ENCODE measurements at regions not wholly inside any gene's neighbourhood (a gene's known extent, or its start where the extent isn't known, plus 50 kb on each side); places are given as distances from the start of the nearest gene placed in this dataset.
"Not testable (repeated sequence)": the region's sequence is repeated elsewhere in the genome, so short reads cannot be mapped to it uniquely, and the experiment has no call there.

DNA sequence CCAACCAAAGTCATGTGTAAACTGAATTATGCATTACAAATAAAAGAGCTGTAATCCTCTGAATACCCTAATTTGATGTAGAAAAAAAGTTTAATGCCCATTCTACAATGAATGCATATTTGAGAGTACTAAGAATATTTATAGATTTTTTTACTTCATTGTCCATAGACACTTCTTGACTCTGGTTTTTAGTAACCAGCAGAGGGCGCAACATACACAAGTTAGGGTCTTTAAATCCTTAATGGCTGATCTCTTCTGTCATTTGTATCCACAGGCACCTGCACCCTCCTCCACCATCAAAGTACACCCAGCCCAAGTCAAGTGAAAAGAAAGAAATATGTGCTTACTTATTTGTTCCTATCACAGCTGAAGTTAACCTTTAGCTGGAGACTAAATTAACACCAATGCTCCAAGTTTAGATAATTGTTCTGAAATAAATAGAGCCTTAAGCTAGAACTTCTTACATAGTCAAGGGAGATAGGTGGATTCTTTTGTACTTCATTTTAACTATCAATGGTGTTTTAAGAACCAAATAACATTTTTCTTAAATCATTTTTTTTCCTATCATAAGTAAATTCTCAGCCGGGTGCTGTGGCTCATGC is 524.2 kb upstream of the DAB2 start:
- peak; percentile 60 for DNase-seq

GRCh38 chr5:39948341-39948740 is 523.6 kb upstream of the DAB2 start:
- no peak for DNase-seq

DNA sequence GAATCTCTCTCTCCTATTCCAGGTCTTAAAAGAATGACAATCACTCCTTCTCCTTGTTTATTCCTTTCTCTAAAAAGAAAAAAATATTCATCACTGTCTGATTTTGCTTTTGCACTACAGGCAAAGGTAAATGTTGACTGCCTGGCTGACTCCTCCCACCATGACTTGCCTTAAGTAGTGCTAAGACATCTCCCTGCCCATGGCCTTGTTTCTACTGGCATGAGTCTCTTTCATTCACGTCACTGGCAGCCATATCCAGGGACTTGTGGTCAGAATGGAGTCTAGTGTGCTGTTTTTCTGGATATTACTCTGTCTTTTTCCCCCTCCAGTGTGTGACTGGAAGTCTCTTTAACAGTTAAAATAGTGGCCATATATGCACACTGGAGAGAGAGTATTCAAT is 522.9 kb upstream of the DAB2 start:
- no peak for DNase-seq

GRCh38 chr5:39946356-39947045 is 521.7 kb upstream of the DAB2 start:
- DNase-seq = no peak

DNA sequence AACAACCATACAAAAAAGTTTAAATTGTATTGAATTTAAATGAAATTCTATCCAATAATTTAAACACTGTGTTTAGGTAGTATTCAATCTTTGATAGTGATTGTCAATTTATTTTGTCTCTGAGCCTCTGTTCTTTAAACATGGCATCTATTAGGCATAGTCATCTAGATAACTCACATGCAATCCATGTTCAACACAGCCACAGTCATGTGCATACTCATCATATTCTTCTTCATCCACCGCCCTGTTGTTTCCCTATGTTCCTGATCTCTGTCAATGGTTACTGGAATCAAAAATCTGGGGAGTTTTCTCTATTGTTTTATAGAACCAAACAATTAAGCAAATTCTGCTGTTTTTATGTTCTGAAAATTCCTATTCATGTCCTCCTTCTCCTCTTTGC is 521.1 kb upstream of the DAB2 start:
- DNase-seq = no peak

GRCh38 chr5:39943811-39944210 is 519.0 kb upstream of the DAB2 start:
- no peak for DNase-seq

GRCh38 chr5:39942606-39943005 is 517.8 kb upstream of the DAB2 start:
- DNase-seq = no peak

DNA sequence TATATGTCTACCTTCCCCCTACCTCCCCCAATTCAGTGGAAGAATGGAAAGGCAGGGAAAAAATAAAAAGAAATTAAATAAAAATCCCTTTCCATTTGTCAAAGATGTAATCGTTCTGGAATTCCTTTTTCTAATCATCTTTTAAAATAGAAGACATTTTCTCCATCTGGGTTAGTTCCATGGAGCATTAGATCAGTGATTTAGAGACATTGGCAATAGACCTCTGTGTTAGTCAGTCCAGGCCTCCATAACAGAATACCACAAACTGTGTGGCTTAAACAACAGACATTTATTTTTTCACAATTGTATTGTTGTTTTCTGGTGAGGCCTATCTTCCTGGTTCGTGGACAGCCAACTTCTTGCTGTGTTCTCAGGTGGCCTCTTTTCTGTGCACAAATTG is 516.6 kb upstream of the DAB2 start:
- DNase-seq = no peak

GRCh38 chr5:39934830-39935229 is 510.1 kb upstream of the DAB2 start:
- DNase-seq = no peak

GRCh38 chr5:39933061-39933460 is 508.3 kb upstream of the DAB2 start:
- DNase-seq = no peak

DNA sequence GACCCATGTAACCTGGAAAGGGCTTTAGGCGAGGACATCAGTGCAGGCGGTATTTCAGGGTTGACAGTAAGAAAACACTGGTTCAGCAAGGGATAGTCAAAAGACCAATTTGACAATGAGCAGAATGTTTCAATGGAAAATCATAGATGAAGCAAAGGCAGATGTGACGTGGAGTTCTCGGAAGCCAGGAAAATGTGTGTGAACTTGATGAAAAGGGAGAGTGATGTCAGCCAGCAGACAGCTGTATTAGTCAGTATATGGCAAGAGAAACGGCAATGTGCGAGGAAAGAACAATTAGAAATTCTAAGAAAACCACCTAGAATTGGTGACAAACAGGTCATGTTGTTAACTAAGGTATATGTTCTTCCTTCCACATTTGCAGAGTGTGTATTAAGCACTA is 503.9 kb upstream of the DAB2 start:
- DNase-seq = no peak

DNA sequence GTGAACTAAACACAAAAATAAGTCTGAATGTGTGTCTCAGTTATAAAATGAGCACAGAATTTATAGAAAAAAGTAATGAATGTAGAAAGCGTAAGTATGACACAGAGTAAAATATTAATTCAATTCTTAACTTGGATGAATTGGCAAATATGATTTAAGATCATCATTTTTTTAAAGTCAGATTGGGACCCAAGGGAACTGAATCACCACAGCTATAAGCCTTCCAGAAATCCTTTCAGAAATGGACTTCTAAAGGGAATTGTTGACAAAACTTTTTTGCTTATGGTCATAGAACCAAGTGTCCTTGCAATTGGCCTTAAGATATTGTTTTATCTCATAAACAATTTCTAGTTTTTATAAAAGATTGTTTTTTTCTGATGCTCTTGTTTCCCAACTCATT is 495.1 kb upstream of the DAB2 start:
- no peak for DNase-seq

GRCh38 chr5:39912906-39913305 is 488.1 kb upstream of the DAB2 start:
- DNase-seq = no peak

- not testable (repeated sequence) for DNase-seq
Measured at GRCh38 chr5:39907267-39907951, 482.6 kb upstream of the DAB2 start.

DNA sequence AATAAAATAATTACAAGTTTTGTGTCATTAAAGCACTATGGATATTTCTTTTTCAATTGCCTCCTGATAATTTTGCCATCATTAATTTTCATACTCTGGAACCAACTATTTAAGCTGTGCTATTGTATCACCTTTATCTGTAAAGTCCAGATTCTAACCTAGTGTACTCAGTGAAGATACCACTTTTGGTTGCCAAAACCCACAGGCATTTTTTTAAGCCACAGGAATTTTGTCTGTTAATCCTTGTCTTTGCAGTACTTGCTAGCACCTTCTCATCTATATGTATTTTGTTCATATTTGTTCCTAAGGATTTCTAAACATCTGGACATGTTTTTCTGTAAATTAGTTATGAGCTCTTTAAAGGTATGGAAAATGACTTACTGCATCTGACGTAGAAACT is 481.4 kb upstream of the DAB2 start:
- no peak for DNase-seq

DNA sequence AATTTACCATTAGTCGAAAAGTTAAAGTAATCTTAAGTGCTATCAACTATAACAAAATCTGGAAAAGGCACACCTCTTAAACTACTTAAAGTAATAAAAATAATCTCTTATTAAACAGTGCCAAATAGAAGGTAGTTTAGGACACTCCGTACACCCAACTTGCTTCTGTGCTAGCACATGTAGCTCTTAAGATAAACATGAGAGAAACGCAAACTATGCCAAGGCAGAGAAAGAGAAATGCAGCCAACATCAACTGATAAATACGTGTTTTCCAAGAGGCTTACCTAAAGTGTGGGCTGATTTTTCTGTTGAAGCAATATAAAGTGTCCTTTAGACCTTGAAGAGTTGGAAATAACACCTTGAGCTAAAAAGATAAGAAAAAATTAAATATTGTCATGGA is 480.6 kb upstream of the DAB2 start:
- DNase-seq = no peak

DNA sequence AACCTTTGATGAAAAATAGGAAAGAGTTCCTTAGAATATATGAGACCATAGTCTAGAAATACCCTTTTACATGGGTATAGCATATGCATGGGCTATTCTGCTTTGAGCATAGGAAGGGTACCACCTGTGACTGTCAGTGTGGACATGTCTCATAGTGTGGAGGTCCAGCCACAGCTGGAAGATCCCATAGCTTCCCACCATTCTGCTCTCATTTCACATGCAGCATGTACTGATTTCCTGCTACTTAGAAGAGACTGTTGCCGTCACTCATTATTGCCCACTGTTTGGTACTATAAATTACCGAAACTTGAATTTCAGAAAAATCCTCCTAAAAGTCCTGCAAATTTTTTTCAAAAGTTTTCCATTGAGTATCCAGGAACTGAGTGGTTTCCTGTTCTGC is 477.8 kb upstream of the DAB2 start:
- DNase-seq = no peak

GRCh38 chr5:39898731-39899130 is 474.0 kb upstream of the DAB2 start:
- DNase-seq = no peak

GRCh38 chr5:39896706-39897105 is 471.9 kb upstream of the DAB2 start:
- DNase-seq = no peak

- DNase-seq = no peak
Measured at GRCh38 chr5:39896104-39896503, 471.3 kb upstream of the DAB2 start.

- no peak for DNase-seq
Measured at GRCh38 chr5:39892708-39893107, 467.9 kb upstream of the DAB2 start.

DNA sequence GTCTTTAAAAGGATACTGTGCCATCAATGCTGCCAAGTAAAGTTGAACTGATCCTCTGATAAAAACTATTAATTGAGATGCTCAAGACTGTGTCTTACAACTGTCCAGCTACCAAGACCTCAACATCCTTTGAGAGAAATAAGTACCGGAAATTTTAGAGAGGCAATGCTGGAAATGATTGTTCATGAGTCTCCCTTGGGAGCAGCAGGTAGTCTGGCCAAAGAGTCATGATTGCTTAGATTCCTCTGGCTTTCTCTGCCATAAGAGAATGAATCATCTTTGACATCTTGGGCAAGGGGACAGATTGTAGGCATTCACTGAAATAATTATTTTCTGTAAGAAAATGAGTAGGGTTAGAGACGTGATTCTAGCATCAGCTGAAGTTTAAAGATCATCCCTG is 466.6 kb upstream of the DAB2 start:
- no peak for DNase-seq

- no peak for DNase-seq
Measured at GRCh38 chr5:39880985-39881384, 456.2 kb upstream of the DAB2 start.

GRCh38 chr5:39877479-39877878 is 452.7 kb upstream of the DAB2 start:
- no peak for DNase-seq

DNA sequence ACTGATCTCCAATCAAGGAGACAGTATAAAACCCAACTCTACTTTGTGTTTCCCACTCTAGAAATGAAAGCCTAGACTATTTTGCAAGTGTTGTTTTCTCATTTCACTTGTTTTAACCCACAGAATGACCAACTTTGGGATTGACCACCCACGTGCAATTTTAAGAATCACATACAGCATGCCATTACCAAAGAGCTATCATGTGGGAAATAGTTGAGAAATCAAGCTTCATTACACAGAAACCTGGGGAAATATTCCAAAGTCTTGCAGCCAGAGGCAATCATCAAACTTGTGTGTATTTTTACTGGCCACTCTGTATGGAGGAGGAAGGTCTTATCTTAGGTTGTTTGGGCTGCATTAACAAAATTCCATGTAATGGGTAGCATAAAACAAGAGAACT is 451.4 kb upstream of the DAB2 start:
- DNase-seq = no peak

All from central memory CD4-positive, alpha-beta T cell (primary cell).